Caco-2 (cell line): ENCODE measurements at regions not wholly inside any gene's neighbourhood (a gene's known extent, or its start where the extent isn't known, plus 50 kb on each side); places are given as distances from the start of the nearest gene placed in this dataset.

Source experiments
- BruUV-seq: library from RNA; stranded (reverse); fragments of 400-500 nt; replicated peaks from 2 replicates; lab custom pipeline; 2021; lab: Mats Ljungman, UMichigan
- CTCF ChIA-PET: fragments of 300-600 bp; sonication (Branson Sonifier 250); formaldehyde crosslinking; loops from one replicate; lab custom pipeline; 2022; ENCODE audit warnings: antibody characterized with exemption; lab: Charles Lee
- POLR2A ChIA-PET: fragments of 300-600 bp; sonication (Branson Sonifier 250); formaldehyde crosslinking; loops from one replicate; lab custom pipeline; 2022; ENCODE audit warnings: antibody characterized with exemption; lab: Charles Lee
- DNase-seq, 2 experiments: peaks; one replicate each; pipeline versions ENCODE4 v3.0.0 to v3.0.0-alpha.2; 2020 to 2022
- H3K27me3 ChIP-seq: replicated peaks from 2 replicates; pipeline ENCODE4 v1.6.0; 2011; ENCODE audit warnings: low read length; ENCODE audit not compliant: control insufficient read depth, insufficient read depth
- H3K36me3 ChIP-seq: 2 replicates; pipeline ENCODE4 v1.5.1; 2011; ENCODE audit warnings: low read length; ENCODE audit not compliant: control insufficient read depth, insufficient read depth
- H3K4me1 ChIP-seq: fragments of 250-450 bp; sonication (Bioruptor Pico); 2 replicates; pipeline ENCODE4 v1.5.1; 2020; ENCODE audit warnings: mild to moderate bottlenecking
- H3K4me3 ChIP-seq: 2 replicates; pipeline ENCODE4 v1.5.1; 2011; ENCODE audit warnings: low read depth, mild to moderate bottlenecking, control low read depth, low read length
- H3K9me3 ChIP-seq: fragments of 250-450 bp; sonication (Bioruptor Pico); 2 replicates; pipeline ENCODE4 v1.5.1; 2020; ENCODE audit warnings: mild to moderate bottlenecking, moderate library complexity
- H3K27ac Mint-ChIP-seq: one replicate; pipeline ENCODE4 v1.8.0; 2022; ENCODE audit warnings: mixed read lengths; ENCODE audit not compliant: unreplicated experiment
- H3K27me3 Mint-ChIP-seq: one replicate; pipeline ENCODE4 v1.8.0; 2022; ENCODE audit warnings: mixed read lengths; ENCODE audit not compliant: insufficient read depth, unreplicated experiment
- H3K36me3 Mint-ChIP-seq: one replicate; pipeline ENCODE4 v1.8.0; 2022; ENCODE audit warnings: mild to moderate bottlenecking, mixed read lengths; ENCODE audit not compliant: insufficient read depth, unreplicated experiment
- H3K4me1 Mint-ChIP-seq: one replicate; pipeline ENCODE4 v1.8.0; 2022; ENCODE audit warnings: low read depth, mixed read lengths; ENCODE audit not compliant: unreplicated experiment
- H3K4me3 Mint-ChIP-seq: one replicate; pipeline ENCODE4 v1.8.0; 2022; ENCODE audit warnings: mild to moderate bottlenecking, moderate library complexity, mixed read lengths; ENCODE audit not compliant: unreplicated experiment
- H3K9me3 Mint-ChIP-seq: one replicate; pipeline ENCODE4 v1.8.0; 2022; ENCODE audit warnings: mixed read lengths; ENCODE audit not compliant: unreplicated experiment
- intact Hi-C: fragments of 100-400 bp; cut with micrococcal nuclease; formaldehyde crosslinking; loops from one replicate; pipeline ENCODE4 v1.10.0; 2022; ENCODE audit not compliant: unreplicated experiment
- TF ChIP-seq, protein P1 (sequence below), 2 experiments: fragments of 200-600 bp in 1 of 2; IDR thresholded peaks; 1 replicate in 1 of 2; 2 replicates in 1 of 2; pipeline versions ENCODE4 v1.5.1 to v1.8.0; 2011 to 2022; ENCODE audit warnings: antibody characterized with exemption in 1 of 2, control low read depth in 1 of 2, inconsistent platforms in 1 of 2, low read depth in 1 of 2, low read length in 1 of 2, mild to moderate bottlenecking in 1 of 2, moderate library complexity in 1 of 2; ENCODE audit not compliant: insufficient read depth in 1 of 2, severe bottlenecking in 1 of 2, unreplicated experiment in 1 of 2

- no peaks in the 10 kb centered on the region for H3K9me3 ChIP-seq
- Mint-ChIP-seq H3K4me3 (no peak overlapping the region), H3K9me3 (no peaks in the 10 kb centered on the region), H3K27ac (no peak overlapping the region), H3K27me3 (peaks cover 3% of the 10 kb centered on the region), H3K36me3 (no peaks in the 10 kb centered on the region), H3K4me1 (no peaks in the 10 kb centered on the region)
- no peaks in the 10 kb centered on the region for H3K4me1 ChIP-seq
- intact Hi-C loops, result loop anchor here (10.0 kb wide), 1 partner anchor 68 kb away; no protein-coding TSS in a partner anchor
- H3K4me3 ChIP-seq, result no peak overlapping the region
- H3K27me3 ChIP-seq, result no peaks in the 10 kb centered on the region
- no peak for DNase-seq
- CTCF ChIA-PET, result no interaction called here
- POLR2A ChIA-PET, result no interaction called here
- no TSS peak for BruUV-seq
- TF ChIP-seq, protein P1, sequence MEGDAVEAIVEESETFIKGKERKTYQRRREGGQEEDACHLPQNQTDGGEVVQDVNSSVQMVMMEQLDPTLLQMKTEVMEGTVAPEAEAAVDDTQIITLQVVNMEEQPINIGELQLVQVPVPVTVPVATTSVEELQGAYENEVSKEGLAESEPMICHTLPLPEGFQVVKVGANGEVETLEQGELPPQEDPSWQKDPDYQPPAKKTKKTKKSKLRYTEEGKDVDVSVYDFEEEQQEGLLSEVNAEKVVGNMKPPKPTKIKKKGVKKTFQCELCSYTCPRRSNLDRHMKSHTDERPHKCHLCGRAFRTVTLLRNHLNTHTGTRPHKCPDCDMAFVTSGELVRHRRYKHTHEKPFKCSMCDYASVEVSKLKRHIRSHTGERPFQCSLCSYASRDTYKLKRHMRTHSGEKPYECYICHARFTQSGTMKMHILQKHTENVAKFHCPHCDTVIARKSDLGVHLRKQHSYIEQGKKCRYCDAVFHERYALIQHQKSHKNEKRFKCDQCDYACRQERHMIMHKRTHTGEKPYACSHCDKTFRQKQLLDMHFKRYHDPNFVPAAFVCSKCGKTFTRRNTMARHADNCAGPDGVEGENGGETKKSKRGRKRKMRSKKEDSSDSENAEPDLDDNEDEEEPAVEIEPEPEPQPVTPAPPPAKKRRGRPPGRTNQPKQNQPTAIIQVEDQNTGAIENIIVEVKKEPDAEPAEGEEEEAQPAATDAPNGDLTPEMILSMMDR (IDR thresholded peaks at IDR 0.05; ENCODE audit: insufficient read depth in 1 of 2, low read depth in 1 of 2, low read length in 1 of 2, severe bottlenecking in 1 of 2, unreplicated experiment in 1 of 2), result no peak
- H3K36me3 ChIP-seq, result no peaks in the 10 kb centered on the region
Measured at GRCh38 chr1:20432341-20432740, 53.7 kb downstream of the CAMK2N1 start.

DNA sequence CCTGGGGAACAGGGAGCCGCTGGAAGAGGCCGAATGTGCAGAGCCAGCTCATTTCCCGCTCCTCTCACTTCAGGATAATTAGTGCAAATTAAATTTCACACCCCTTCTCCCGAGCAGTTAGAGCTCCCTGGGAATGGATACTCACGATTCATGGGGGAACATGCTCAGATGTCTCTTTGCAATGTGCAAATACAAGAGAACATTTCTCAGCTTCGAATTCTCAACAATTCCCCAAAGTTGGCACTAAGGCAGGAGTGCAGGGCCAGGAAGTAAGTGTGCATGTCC is 54.9 kb downstream of the CAMK2N1 start:
- no peaks in the 10 kb centered on the region for H3K36me3 Mint-ChIP-seq
- peaks cover 3% of the 10 kb centered on the region for H3K27me3 Mint-ChIP-seq
- H3K4me3 ChIP-seq, result no peak overlapping the region
- DNase-seq, result no peak
- intact Hi-C loops, result loop anchor here (2.0 to 10.0 kb wide), 2 partner anchors 66 to 218 kb away; no protein-coding TSS in a partner anchor
- H3K4me1 ChIP-seq, result no peaks in the 10 kb centered on the region
- H3K27me3 ChIP-seq, result no peaks in the 10 kb centered on the region
- BruUV-seq, result no TSS peak
- H3K9me3 ChIP-seq, result no peaks in the 10 kb centered on the region
- POLR2A ChIA-PET, result no interaction called here
- no peak overlapping the region for H3K27ac Mint-ChIP-seq
- no peaks in the 10 kb centered on the region for H3K4me1 Mint-ChIP-seq
- CTCF ChIA-PET, result interaction anchor here (1.3 kb wide), 1 partner anchor 8 kb away, joined by 3 read pairs; no protein-coding TSS in a partner anchor
- H3K9me3 Mint-ChIP-seq, result no peaks in the 10 kb centered on the region
- TF ChIP-seq, protein P1 (IDR thresholded peaks at IDR 0.05; ENCODE audit: insufficient read depth in 1 of 2, low read depth in 1 of 2, low read length in 1 of 2, severe bottlenecking in 1 of 2, unreplicated experiment in 1 of 2), result no peak
- no peak overlapping the region for H3K4me3 Mint-ChIP-seq
- no peaks in the 10 kb centered on the region for H3K36me3 ChIP-seq

DNA sequence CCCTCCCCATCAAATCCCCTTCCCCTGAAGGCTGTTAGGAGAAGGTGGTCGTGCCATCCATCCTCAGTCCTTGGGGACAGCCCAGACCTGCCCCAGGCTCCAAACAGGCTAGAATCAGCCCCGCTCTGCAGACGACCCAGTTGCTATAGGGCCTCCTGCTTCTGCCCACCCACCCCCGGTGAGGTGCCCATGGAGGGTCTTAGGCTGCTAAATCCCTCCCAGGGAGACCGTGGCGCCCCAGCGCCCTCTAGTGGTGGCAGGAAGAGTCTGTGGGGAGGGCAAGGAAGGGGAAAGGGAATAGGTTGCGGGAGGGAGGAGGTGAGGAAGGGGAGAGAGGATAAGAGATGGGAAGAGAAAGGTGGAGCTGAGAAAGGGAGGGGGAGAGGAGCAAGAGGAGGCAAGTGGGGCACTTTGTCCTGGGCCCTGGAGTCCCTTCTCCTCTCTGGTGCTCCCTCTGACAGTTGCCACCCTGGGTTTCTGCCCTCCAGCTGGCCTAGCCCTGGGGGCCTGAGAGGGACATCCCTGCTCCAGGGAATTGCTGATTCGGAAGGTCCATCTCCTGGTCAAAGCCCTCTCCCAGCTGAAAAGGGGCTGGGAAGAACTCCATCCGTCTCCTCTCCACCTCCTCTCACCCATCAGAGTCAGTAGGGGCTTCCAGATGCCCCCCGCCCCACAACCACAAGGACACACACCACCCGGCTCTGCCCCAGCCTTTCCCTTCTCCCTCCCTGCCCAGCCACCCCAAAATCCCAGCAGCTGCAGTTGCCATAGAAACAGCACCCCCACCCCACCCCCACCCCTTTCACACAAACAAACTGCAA is 55.4 kb downstream of the CAMK2N1 start:
- peak in 1 of 2 experiments; percentile 51 for DNase-seq
- no TSS peak for BruUV-seq
- CTCF ChIA-PET, result interaction anchor here (1.3 kb wide), 1 partner anchor 9 kb away, joined by 3 read pairs; no protein-coding TSS in a partner anchor
- Histone ChIP-seq H3K9me3 (no peaks in the 10 kb centered on the region), H3K36me3 (no peaks in the 10 kb centered on the region), H3K4me3 (no peak overlapping the region), H3K4me1 (no peaks in the 10 kb centered on the region), H3K27me3 (no peaks in the 10 kb centered on the region)
- POLR2A ChIA-PET, result no interaction called here
- Mint-ChIP-seq H3K27ac (no peak overlapping the region), H3K9me3 (no peaks in the 10 kb centered on the region), H3K36me3 (no peaks in the 10 kb centered on the region), H3K27me3 (peaks cover 3% of the 10 kb centered on the region), H3K4me3 (no peak overlapping the region), H3K4me1 (no peaks in the 10 kb centered on the region)
- TF ChIP-seq, protein P1 (IDR thresholded peaks at IDR 0.05; ENCODE audit: insufficient read depth in 1 of 2, low read depth in 1 of 2, low read length in 1 of 2, severe bottlenecking in 1 of 2, unreplicated experiment in 1 of 2), result peak; percentile 47 to 66
- intact Hi-C loops, result loop anchor here (2.0 to 10.0 kb wide), 2 partner anchors 66 to 218 kb away; no protein-coding TSS in a partner anchor
